GM19452 (cell line): ENCODE measurements at regions not wholly inside any gene's neighbourhood (a gene's known extent, or its start where the extent isn't known, plus 50 kb on each side); places are given as distances from the start of the nearest gene placed in this dataset.
"Not testable (repeated sequence)": the region's sequence is repeated elsewhere in the genome, so short reads cannot be mapped to it uniquely, and the experiment has no call there.

ENCODE experiments used
- ATAC-seq: cut with Tn5 transposase; IDR thresholded peaks from one replicate; pipeline ENCODE4 v1.9.1; 2021; ENCODE audit not compliant: unreplicated experiment

- ATAC-seq: no peak
Observed at GRCh38 chr16:62764572-62764971, 728.3 kb upstream of the CDH8 start.

DNA sequence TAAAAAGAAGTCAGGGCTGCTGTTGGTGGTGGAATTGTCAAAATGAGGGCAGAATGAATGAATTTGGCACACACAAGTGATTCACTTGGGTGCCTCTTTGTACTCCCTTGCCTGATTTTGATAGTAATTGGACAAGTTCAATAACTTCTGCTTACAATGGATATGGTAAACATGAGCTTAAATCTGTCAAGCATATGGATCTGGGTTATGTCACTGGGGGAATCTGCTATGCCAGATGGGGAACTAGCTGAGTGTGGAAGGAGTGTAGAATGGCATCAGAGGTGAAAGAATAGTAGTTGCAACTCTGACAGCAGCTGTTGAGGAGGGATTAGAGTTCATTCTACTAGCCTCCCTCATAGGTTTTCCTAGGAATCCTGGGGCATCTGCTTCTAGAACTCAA lies 724.2 kb upstream of the CDH8 start:
- ATAC-seq: no peak

DNA sequence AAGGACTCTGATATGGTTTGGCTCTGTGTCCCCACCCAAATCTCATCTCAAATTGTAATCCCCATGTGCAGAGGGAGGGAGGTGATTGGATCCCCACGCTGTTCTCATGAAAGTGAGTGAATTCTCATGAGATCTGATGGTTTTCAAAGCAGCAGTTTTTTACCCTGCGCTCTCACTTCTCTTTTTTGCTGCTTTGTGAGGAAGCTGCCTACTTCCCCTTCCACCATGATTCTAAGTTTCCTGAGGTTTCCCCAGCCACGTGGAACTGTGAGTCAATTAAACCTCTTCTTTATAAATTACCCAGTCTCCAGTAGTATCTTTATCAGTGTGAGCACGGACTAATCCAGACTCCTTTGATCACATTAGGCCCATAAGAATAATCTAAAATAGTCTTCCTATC lies 719.7 kb upstream of the CDH8 start:
- no peak for ATAC-seq

DNA sequence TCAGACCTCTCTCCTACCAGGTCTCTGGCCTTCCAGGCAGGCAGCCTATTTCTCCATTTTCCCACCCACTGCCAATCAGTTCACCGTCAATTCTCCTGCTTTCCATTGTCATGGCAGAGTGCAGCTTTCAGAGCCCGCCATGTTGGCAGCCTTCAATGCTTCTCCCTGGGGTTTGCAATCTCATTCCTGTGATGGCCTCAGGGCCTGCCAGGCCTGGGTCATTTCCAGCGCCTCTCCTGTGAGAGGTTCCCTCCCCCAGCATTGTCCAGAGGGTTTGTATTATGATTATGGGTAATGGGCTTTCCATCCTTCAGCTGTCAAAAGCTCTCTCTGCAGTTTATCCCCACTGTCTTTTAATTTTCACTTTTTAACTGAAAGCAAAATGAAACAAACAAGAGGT lies 716.6 kb upstream of the CDH8 start:
- no peak for ATAC-seq

- no peak for ATAC-seq
Observed at GRCh38 chr16:62751218-62751617, 715.0 kb upstream of the CDH8 start.

DNA sequence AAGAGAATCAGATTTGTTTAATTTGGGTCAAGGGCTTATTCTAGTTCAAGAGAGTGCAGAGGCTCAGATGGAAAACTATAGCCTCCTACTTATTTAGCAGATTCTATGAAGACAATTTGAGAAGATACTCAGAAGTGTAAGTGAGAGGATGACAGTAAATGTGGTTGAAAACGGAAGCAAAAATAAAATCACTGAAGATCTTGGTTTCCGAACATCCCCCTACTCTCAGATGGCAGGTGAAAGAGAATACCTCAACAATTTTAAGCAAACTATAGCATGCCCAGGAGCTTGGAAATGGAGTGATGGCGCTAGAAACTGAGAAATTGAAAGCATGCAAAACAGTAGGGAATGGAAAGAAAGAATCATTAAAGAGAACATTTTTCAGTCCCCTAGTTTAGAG lies 705.5 kb upstream of the CDH8 start:
- no peak for ATAC-seq

GRCh38 chr16:62738666-62739460 lies 702.6 kb upstream of the CDH8 start:
- ATAC-seq: no peak

GRCh38 chr16:62732092-62732491 lies 695.9 kb upstream of the CDH8 start:
- ATAC-seq: no peak

DNA sequence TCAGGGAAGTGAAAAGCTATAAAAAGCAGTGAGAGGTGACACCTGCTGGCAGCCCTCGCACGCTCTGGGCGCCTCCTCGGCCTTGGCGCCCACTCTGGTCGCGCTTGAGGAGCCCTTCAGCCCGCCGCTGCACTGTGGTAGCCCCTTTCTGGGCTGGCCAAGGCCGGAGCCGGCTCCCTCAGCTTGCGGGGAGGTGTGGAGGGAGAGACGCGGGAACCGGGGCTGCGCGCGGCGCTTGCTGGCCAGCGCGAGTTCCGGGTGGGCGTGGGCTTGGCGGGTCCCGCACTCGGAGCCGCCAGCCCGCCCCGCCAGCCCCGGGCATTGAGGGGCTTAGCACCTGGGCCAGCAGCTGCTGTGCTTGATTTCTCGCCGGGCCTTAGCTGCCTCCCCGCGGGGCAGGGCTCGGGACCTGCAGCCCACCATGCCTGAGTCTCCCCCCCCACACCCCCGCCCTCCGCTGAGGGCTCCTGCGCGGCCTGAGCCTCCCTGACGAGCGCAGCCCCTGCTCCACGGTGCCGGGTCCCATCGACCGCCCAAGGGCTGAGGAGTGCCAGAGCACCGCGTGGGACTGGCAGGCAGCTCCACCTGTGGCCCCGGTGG lies 688.5 kb upstream of the CDH8 start:
- ATAC-seq: not testable (repeated sequence)

- no peak for ATAC-seq
Observed at GRCh38 chr16:62720651-62721050, 684.4 kb upstream of the CDH8 start.

- no peak for ATAC-seq
Observed at GRCh38 chr16:62717026-62717425, 680.8 kb upstream of the CDH8 start.

GRCh38 chr16:62715701-62716100 lies 679.5 kb upstream of the CDH8 start:
- ATAC-seq: no peak

DNA sequence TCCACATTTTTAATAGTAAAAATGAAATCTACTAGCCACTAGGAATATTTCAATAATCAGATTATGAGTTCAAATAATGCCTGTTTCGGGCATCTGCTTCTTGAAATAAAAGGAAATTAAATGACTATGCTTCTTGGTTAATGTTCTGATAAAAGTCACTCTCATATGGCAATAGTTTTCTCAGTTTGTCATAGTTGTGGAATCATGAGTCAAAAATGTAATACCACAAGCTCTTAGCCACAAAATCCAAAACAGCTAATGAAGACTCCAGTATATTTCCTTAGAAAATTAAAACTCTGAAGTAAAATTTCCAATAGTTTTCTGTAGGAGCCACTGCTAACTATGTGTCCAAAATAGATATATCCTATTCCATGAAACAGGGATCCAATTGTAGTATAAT lies 676.3 kb upstream of the CDH8 start:
- no peak for ATAC-seq

- no peak for ATAC-seq
Observed at GRCh38 chr16:62711797-62712196, 675.6 kb upstream of the CDH8 start.

- ATAC-seq: no peak
Observed at GRCh38 chr16:62709794-62710193, 673.6 kb upstream of the CDH8 start.

DNA sequence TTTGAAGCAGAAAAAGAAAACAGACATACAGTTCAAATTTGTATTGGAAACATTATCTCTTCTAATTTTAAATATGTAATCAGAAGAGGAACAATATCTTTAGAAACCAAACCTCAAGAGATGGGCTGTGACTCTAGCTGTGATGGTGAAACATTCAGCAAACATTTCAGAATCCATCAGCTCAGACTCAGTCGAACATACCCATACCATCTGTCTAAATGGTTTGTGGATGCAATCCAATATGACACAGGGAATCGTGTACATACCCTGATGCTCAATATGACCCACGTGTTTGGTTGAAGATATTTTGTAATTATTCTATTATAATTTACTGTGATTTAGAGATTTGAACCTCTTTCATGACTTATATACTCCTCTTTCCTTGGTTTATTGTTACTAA lies 665.2 kb upstream of the CDH8 start:
- no peak for ATAC-seq

DNA sequence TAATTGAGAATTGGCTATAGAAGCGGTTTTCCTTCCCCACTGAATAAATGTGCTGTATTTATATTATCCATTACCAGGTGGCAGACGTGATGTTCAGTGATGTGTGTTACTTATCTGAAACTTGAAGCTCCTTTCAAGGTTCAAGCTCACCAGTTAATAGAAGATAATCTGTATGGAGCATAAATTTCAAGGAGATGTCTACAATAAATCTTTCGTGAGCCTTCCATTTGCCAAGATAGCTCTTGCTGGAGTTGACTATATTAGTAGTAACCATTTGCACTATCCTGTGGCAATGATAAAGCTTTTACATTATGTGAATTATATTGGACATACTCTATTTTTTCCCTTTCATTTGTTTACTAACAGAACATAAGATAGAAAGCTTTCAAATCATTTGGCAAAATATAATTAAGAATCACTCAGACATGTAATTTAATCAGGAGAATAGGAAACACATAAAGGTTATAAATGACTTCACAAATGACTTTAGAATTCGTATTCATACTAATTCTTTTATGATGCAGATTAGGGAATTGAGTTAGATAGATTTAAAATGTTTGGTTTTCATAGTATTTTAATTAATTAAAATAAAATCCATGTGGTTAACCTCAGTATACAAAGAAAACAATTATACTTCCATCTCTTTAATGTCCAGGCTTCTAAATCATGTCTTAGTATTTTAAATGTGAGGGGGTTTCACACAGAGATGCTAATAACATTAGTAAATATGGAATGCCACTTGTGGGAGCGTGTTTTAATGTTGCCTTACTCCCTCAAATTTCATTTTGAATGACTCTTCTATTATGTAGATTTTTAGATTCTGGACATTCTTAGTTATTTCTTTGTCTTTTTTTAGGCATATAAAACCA lies 664.4 kb upstream of the CDH8 start:
- ATAC-seq: no peak

GRCh38 chr16:62692685-62693084 lies 656.4 kb upstream of the CDH8 start:
- no peak for ATAC-seq

DNA sequence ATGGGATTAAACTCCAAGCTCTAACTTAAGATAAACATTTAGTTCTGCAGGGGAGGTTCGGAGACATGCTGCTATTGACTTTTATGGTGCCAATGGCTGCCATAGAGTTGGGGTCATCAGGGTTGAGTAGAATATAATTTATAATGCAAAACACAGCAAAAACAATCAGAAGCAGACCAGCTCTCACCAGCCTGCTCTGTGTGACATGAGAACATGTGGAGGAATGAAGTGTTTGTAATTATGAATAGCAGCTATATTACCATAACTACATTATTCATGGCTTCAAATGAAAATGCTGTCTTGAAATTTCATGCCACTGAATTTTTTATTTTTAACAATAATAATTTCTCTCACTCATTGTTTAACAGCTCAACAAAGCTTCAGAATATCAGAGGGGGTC lies 645.6 kb upstream of the CDH8 start:
- ATAC-seq: no peak

DNA sequence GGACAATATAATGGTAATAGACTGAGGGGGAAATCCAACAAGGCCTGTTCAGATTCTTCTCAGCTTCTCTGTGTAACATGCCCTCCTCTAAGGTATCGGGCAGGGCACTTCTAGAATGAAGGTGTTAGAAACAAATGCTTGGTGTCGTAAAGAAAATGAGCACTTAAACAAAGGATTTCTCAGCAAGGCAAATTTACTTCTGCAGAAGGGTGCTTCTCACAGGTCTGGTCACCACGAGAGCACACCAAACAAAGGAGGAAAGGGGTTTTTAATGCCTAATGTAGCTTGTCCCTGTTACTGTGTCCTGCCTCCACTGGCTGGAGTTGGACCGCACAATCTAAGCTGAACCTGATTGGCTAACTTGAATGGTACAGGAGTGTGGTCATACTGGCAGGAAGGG lies 642.6 kb upstream of the CDH8 start:
- no peak for ATAC-seq

GRCh38 chr16:62676306-62676705 lies 640.1 kb upstream of the CDH8 start:
- no peak for ATAC-seq

- no peak for ATAC-seq
Observed at GRCh38 chr16:62665269-62665668, 629.0 kb upstream of the CDH8 start.
